Right renal pelvis (tissue), 4 donors: ENCODE measurements at regions not wholly inside any gene's neighbourhood (a gene's known extent, or its start where the extent isn't known, plus 50 kb on each side); places are given as distances from the start of the nearest gene placed in this dataset.
A peak's percentile ranks its signal among the peaks of the same experiment; 100 is the strongest.

Experiments
- DNase-seq, 4 donors: peaks; one replicate each; pipeline ENCODE4 v3.0.0-alpha.2; 2013; ENCODE audit warnings: low read depth in 4 of 4, low spot score in 3 of 4, missing footprints in 1 of 4

- DNase-seq = no peak
Observed at GRCh38 chr1:118739501-118739900, 248.6 kb downstream of the TBX15 start.

GRCh38 chr1:118736322-118736721, 251.8 kb downstream of the TBX15 start:
- DNase-seq = no peak

- peak in 1 of 4 donors; percentile 6 for DNase-seq
Observed at GRCh38 chr1:118717893-118718292, 270.2 kb downstream of the TBX15 start.

- no peak for DNase-seq
Observed at GRCh38 chr1:118716775-118717174, 271.4 kb downstream of the TBX15 start.

GRCh38 chr1:118711356-118711755, 276.8 kb downstream of the TBX15 start:
- DNase-seq = no peak

GRCh38 chr1:118698911-118699310, 289.2 kb downstream of the TBX15 start:
- no peak for DNase-seq

- no peak for DNase-seq
Observed at GRCh38 chr1:118692143-118692542, 296.0 kb downstream of the TBX15 start.

- DNase-seq = no peak
Observed at GRCh38 chr1:118688891-118689290, 299.3 kb downstream of the TBX15 start.

- no peak for DNase-seq
Observed at GRCh38 chr1:118661769-118662320, 326.3 kb downstream of the TBX15 start.

- no peak for DNase-seq
Observed at GRCh38 chr1:118660769-118661168, 327.4 kb downstream of the TBX15 start.

- no peak for DNase-seq
Observed at GRCh38 chr1:118659646-118660045, 328.5 kb downstream of the TBX15 start.

- DNase-seq = peak in 2 of 4 donors; percentile 18 to 33
Observed at GRCh38 chr1:118650107-118650807, 337.9 kb downstream of the TBX15 start.

GRCh38 chr1:118649369-118650106, 338.6 kb downstream of the TBX15 start:
- DNase-seq = peak in 1 of 4 donors; percentile 2

GRCh38 chr1:118636004-118636403, 352.1 kb downstream of the TBX15 start:
- no peak for DNase-seq

GRCh38 chr1:118627435-118627834, 360.7 kb downstream of the TBX15 start:
- DNase-seq = no peak

GRCh38 chr1:118621839-118622238, 366.3 kb downstream of the TBX15 start:
- DNase-seq = no peak

- no peak for DNase-seq
Observed at GRCh38 chr1:118618618-118619340, 369.4 kb downstream of the TBX15 start.

GRCh38 chr1:118617916-118618315, 370.2 kb downstream of the TBX15 start:
- no peak for DNase-seq

- no peak for DNase-seq
Observed at GRCh38 chr1:118615066-118615465, 373.1 kb downstream of the TBX15 start.

GRCh38 chr1:118589238-118589846, 398.8 kb downstream of the TBX15 start:
- DNase-seq = peak in 1 of 4 donors; percentile 5

GRCh38 chr1:118588566-118588965, 399.6 kb downstream of the TBX15 start:
- no peak for DNase-seq
